Ammon's horn (tissue), 1 donor: ENCODE measurements at regions not wholly inside any gene's neighbourhood (a gene's known extent, or its start where the extent isn't known, plus 50 kb on each side); places are given as distances from the start of the nearest gene placed in this dataset.

Experiments used
- DNase-seq: peaks from one replicate; pipeline ENCODE4 v3.0.0-alpha.2; 2016; ENCODE audit warnings: low spot score

- no peak for DNase-seq
These were observed 52.8 kb upstream of the SLC66A3 start for GRCh38 chr2:11102466-11102865.

GRCh38 chr2:11102956-11103860, 52.1 kb upstream of the SLC66A3 start:
- DNase-seq: no peak

- no peak for DNase-seq
These were observed 51.1 kb upstream of the SLC66A3 start for GRCh38 chr2:11103984-11104793.

- DNase-seq: no peak
These were observed 50.2 kb upstream of the SLC66A3 start for GRCh38 chr2:11104794-11105660.
